NT2/D1 (cell line): ENCODE measurements at regions not wholly inside any gene's neighbourhood (a gene's known extent, or its start where the extent isn't known, plus 50 kb on each side); places are given as distances from the start of the nearest gene placed in this dataset.

Experiments
- YY1 ChIP-seq: IDR thresholded peaks from 2 replicates; pipeline ENCODE4 v1.6.1; 2011; ENCODE audit not compliant: insufficient read length, insufficient read depth
- ZNF274 ChIP-seq: IDR thresholded peaks from 2 replicates; pipeline ENCODE4 v1.6.1; 2011; ENCODE audit warnings: mild to moderate bottlenecking, low read depth, low read length

- TF ChIP-seq YY1 (no peak), ZNF274 (no peak)
These were observed 83.3 kb upstream of the RALGAPA2 start for GRCh38 chr20:20795721-20796120.
